NCI-H2227 (cell line): ENCODE measurements at regions not wholly inside any gene's neighbourhood (a gene's known extent, or its start where the extent isn't known, plus 50 kb on each side); places are given as distances from the start of the nearest gene placed in this dataset.
"Not testable (repeated sequence)": the region's sequence is repeated elsewhere in the genome, so short reads cannot be mapped to it uniquely, and the experiment has no call there.

ENCODE experiments used
- DNase-seq: peaks from one replicate; lab custom pipeline; 2025; ENCODE audit not compliant: unreplicated experiment; lab: John Stamatoyannopoulos, UW

GRCh38 chr6:27827477-27827876 lies 84.7 kb downstream of the OR2B2 start:
- DNase-seq, result not testable (repeated sequence)

- DNase-seq, result not testable (repeated sequence)
Observed at GRCh38 chr6:27826612-27826985, 85.6 kb downstream of the OR2B2 start.

- not testable (repeated sequence) for DNase-seq
Observed at GRCh38 chr6:27825848-27826611, 86.2 kb downstream of the OR2B2 start.

- DNase-seq, result no peak
Observed at GRCh38 chr6:27825025-27825793, 87.0 kb downstream of the OR2B2 start.

- peak; percentile 34 for DNase-seq
Observed at GRCh38 chr6:27824211-27825024, 87.8 kb downstream of the OR2B2 start.

DNA sequence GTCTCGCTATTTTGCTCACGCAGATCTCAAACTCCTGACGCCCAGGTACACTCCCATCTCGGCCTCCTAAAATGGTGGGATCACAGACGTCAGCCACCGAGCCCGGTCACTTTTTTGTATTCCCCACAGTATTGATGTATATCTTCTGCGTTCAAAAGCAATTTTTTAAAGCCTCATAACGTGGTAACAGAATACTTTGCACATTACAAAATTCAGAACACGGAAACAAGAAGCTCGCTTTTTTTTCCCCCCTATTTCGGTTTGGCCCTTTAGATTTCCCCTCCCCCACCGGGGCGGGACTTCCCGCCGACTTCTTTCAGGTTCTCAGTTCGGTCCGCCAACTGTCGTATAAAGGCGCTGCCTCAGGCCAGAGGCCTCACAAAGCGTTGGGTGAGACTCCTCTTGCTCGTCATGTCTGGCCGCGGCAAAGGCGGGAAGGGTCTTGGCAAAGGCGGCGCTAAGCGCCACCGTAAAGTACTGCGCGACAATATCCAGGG lies 88.4 kb downstream of the OR2B2 start:
- peak; percentile 88 for DNase-seq

DNA sequence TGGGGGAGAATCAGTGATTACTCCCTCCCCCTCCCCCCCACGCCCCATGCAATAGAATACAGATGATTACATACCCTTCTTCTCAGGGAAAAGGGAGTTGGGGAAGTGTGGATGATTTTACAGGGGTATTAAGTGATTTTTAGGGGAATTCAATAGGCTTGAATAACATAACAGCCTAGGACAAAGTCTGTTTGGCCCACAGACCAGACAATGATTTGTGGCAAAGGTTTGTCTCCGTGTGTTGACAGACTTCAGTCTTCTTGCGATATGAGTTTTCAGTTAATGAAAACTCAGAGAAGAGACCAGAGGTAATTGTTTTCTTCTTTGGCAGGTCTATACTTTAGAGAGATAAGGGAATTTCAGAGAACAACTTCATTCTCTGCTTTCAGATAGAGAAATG lies 95.3 kb downstream of the OR2B2 start:
- no peak for DNase-seq

GRCh38 chr6:27814665-27815424 lies 97.4 kb downstream of the OR2B2 start:
- DNase-seq, result peak; percentile 96

- DNase-seq, result not testable (repeated sequence)
Observed at GRCh38 chr6:27814415-27814664, 97.9 kb downstream of the OR2B2 start.

DNA sequence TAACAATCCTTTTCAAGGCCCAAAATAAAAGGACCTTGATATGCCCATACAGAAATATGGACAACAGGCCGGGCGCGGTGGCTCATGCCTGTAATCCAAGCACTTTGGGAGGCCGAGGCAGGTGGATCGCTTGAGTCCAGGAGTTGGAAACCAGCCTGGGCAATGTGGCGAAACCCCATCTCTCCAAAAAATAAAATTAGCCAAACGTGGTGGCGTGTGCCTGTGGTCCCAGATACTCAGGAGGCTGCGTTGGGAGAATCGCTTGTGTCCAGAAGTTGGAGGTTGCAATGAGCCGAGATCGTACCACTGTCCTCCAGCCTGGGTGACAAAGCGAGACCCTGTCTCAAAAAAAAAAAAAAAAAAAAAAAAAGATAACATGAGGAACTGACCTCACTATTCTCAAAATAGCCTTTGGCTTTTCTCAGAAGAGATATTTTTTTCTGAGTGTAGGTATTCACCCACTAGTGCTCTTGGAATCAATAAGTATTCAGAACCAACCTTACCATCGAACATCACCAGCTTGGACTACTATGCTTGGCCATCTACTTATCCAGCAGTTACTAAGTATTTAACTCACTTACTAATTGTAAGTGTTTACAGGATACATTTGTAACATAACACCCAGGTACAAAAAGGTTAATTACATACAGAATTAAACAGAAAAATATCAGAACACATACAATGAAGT lies 99.2 kb downstream of the OR2B2 start:
- DNase-seq, result no peak

GRCh38 chr6:27812078-27812804 lies 100.0 kb downstream of the OR2B2 start:
- DNase-seq, result no peak

DNA sequence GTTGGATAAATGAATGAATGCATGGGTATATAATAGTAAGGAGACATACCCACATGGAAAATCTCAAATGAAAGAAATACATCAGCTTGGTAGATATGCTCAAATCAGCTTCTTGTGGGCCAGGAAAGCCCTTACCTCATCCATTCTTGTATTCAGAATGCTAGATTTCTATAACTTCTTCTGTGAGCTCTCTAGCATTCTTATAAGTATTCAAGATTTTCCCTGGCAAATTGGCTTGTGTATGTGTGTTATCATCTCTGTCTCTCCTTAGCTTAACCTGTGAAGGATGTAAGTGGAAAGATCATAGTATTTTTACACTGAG lies 100.8 kb downstream of the OR2B2 start:
- no peak for DNase-seq

- DNase-seq, result no peak
Observed at GRCh38 chr6:27810768-27811450, 101.3 kb downstream of the OR2B2 start.

- peak; percentile 96 for DNase-seq
Observed at GRCh38 chr6:27809939-27810767, 102.0 kb downstream of the OR2B2 start.

GRCh38 chr6:27809067-27809938 lies 102.9 kb downstream of the OR2B2 start:
- no peak for DNase-seq

DNA sequence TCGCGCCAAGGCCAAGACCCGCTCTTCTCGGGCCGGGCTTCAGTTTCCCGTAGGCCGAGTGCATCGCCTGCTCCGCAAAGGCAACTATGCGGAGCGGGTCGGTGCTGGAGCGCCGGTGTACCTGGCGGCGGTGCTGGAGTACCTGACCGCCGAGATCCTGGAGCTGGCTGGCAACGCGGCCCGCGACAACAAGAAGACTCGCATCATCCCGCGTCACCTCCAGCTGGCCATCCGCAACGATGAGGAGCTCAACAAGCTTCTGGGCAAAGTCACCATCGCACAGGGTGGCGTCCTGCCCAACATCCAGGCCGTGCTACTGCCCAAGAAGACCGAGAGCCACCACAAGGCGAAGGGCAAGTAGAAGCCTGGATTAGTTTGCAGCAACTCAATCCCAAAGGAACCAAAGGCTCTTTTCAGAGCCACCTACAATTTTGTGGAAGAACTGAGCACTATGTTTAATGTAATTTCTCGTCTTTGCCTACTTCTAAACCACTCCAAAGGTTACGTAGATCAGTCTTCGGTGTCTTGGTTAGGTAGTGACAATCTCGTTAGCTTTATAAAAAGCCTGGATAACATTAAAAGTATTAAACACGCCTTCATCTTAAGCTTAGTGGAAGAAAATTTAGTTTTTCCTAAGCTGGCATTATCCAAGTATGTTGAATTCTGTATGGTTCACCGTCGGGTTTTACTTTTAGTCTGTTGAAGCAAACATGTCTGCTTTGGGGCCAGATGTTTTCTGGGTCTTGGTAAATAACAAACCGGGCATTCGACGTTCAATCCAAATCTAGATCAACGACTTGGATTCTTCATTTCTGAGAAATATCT lies 103.7 kb downstream of the OR2B2 start:
- DNase-seq, result not testable (repeated sequence)
